Endometrium (tissue), 2 donors: ENCODE measurements at regions not wholly inside any gene's neighbourhood (a gene's known extent, or its start where the extent isn't known, plus 50 kb on each side); places are given as distances from the start of the nearest gene placed in this dataset.

Experiments used
- FAIRE-seq: peaks from 2 replicates; lab custom pipeline; 2012; peaks lifted over from hg19 to GRCh38; lab: Jason Lieb, UNC
- donor health status: control.
- donor health status: control.

GRCh38 chr6:8275667-8276066 is 159.7 kb downstream of the SLC35B3 start:
- FAIRE-seq = no peak

GRCh38 chr6:8274226-8274625 is 161.1 kb downstream of the SLC35B3 start:
- FAIRE-seq = no peak

- peak; percentile 91 for FAIRE-seq
Observed at GRCh38 chr6:8269872-8270454, 165.4 kb downstream of the SLC35B3 start.

GRCh38 chr6:8269094-8269493 is 166.3 kb downstream of the SLC35B3 start:
- FAIRE-seq = no peak

GRCh38 chr6:8268606-8269005 is 166.3 kb upstream of the EEF1E1 start:
- FAIRE-seq = no peak

- no peak for FAIRE-seq
Observed at GRCh38 chr6:8268156-8268555, 165.8 kb upstream of the EEF1E1 start.

GRCh38 chr6:8260610-8261009 is 158.3 kb upstream of the EEF1E1 start:
- FAIRE-seq = no peak

GRCh38 chr6:8246403-8246802 is 144.1 kb upstream of the EEF1E1 start:
- FAIRE-seq = no peak

GRCh38 chr6:8245726-8246125 is 143.4 kb upstream of the EEF1E1 start:
- FAIRE-seq = no peak

- FAIRE-seq = no peak
Observed at GRCh38 chr6:8243475-8243874, 141.1 kb upstream of the EEF1E1 start.

GRCh38 chr6:8242885-8243284 is 140.5 kb upstream of the EEF1E1 start:
- FAIRE-seq = no peak

- FAIRE-seq = no peak
Observed at GRCh38 chr6:8240301-8240700, 138.0 kb upstream of the EEF1E1 start.

- no peak for FAIRE-seq
Observed at GRCh38 chr6:8238773-8239683, 136.7 kb upstream of the EEF1E1 start.

GRCh38 chr6:8237668-8238067 is 135.3 kb upstream of the EEF1E1 start:
- no peak for FAIRE-seq

GRCh38 chr6:8236956-8237355 is 134.6 kb upstream of the EEF1E1 start:
- no peak for FAIRE-seq

GRCh38 chr6:8234321-8234720 is 132.0 kb upstream of the EEF1E1 start:
- no peak for FAIRE-seq

GRCh38 chr6:8231956-8232355 is 129.6 kb upstream of the EEF1E1 start:
- no peak for FAIRE-seq

- no peak for FAIRE-seq
Observed at GRCh38 chr6:8229915-8230756, 127.8 kb upstream of the EEF1E1 start.

GRCh38 chr6:8225113-8225512 is 122.8 kb upstream of the EEF1E1 start:
- FAIRE-seq = no peak

- no peak for FAIRE-seq
Observed at GRCh38 chr6:8223678-8224077, 121.3 kb upstream of the EEF1E1 start.

GRCh38 chr6:8219352-8219943 is 117.1 kb upstream of the EEF1E1 start:
- FAIRE-seq = peak; percentile 71

GRCh38 chr6:8218861-8219260 is 116.5 kb upstream of the EEF1E1 start:
- no peak for FAIRE-seq
